H9 (cell line): ENCODE measurements at regions not wholly inside any gene's neighbourhood (a gene's known extent, or its start where the extent isn't known, plus 50 kb on each side); places are given as distances from the start of the nearest gene placed in this dataset.

Source experiments
- DNase-seq: peaks from one replicate; pipeline ENCODE4 v3.0.0-alpha.2; 2017
- H2AFZ ChIP-seq: one replicate; pipeline ENCODE4 v1.6.1; 2013; ENCODE audit warnings: mild to moderate bottlenecking, low read length, control low read depth, moderate library complexity
- H2AK5ac ChIP-seq: 2 replicates; pipeline ENCODE4 v1.6.1; 2013; ENCODE audit warnings: low read length, control low read depth, mixed read lengths; ENCODE audit not compliant: insufficient read length
- H2BK120ac ChIP-seq: one replicate; pipeline ENCODE4 v1.6.1; 2013; ENCODE audit warnings: low read depth, mild to moderate bottlenecking, low read length, control low read depth, inconsistent platforms; ENCODE audit not compliant: poor library complexity, severe bottlenecking
- H2BK12ac ChIP-seq: 2 replicates; pipeline ENCODE4 v1.6.1; 2013; ENCODE audit warnings: low read length, control low read depth, mixed read lengths, low read depth; ENCODE audit not compliant: insufficient read length
- H2BK15ac ChIP-seq: 2 replicates; pipeline ENCODE4 v1.6.1; 2013; ENCODE audit warnings: low read depth, low read length, control low read depth
- H2BK20ac ChIP-seq: one replicate; pipeline ENCODE4 v1.6.1; 2013; ENCODE audit warnings: low read depth, mild to moderate bottlenecking, low read length, control low read depth, inconsistent platforms; ENCODE audit not compliant: poor library complexity, severe bottlenecking
- H2BK5ac ChIP-seq: 2 replicates; pipeline ENCODE4 v1.6.1; 2013; ENCODE audit warnings: low read length, control low read depth, mixed read lengths; ENCODE audit not compliant: insufficient read length
- H3K14ac ChIP-seq: 2 replicates; pipeline ENCODE4 v1.6.1; 2013; ENCODE audit warnings: low read length, control low read depth; ENCODE audit not compliant: insufficient read depth
- H3K18ac ChIP-seq: 2 replicates; pipeline ENCODE4 v1.6.1; 2013; ENCODE audit warnings: low read depth, mild to moderate bottlenecking, mixed read lengths, low read length, control low read depth; ENCODE audit not compliant: insufficient read length
- H3K23ac ChIP-seq: 2 replicates; pipeline ENCODE4 v1.6.1; 2013; ENCODE audit warnings: low read length, control low read depth, mixed read lengths, low read depth; ENCODE audit not compliant: insufficient read length
- H3K23me2 ChIP-seq: 2 replicates; pipeline ENCODE4 v1.6.1; 2013; ENCODE audit warnings: low read depth, mild to moderate bottlenecking, mixed read lengths, low read length, control low read depth; ENCODE audit not compliant: insufficient read length, poor library complexity, severe bottlenecking
- H3K27ac ChIP-seq: 2 replicates; pipeline ENCODE4 v1.5.1; 2013; ENCODE audit warnings: low read length, control low read depth, mixed read lengths, low read depth; ENCODE audit not compliant: insufficient read length
- H3K27me3 ChIP-seq: 2 replicates; pipeline ENCODE4 v1.6.1; 2013; ENCODE audit warnings: low read length, control low read depth, inconsistent platforms; ENCODE audit not compliant: insufficient read depth
- H3K4ac ChIP-seq: 2 replicates; pipeline ENCODE4 v1.6.1; 2013; ENCODE audit warnings: low read depth, mild to moderate bottlenecking, control low read depth, inconsistent platforms, low read length, moderate library complexity
- H3K4me1 ChIP-seq: 2 replicates; pipeline ENCODE4 v1.6.1; 2013; ENCODE audit warnings: low read length, control low read depth, inconsistent platforms; ENCODE audit not compliant: insufficient read depth
- H3K4me2 ChIP-seq: 2 replicates; pipeline ENCODE4 v1.6.1; 2013; ENCODE audit warnings: low read length, control low read depth, mixed read lengths; ENCODE audit not compliant: insufficient read length, insufficient read depth
- H3K56ac ChIP-seq: 2 replicates; pipeline ENCODE4 v1.6.1; 2013; ENCODE audit warnings: low read depth, mild to moderate bottlenecking, mixed read lengths, low read length, control low read depth; ENCODE audit not compliant: insufficient read length
- H3K79me1 ChIP-seq: 2 replicates; pipeline ENCODE4 v1.6.1; 2013; ENCODE audit warnings: low read depth, mild to moderate bottlenecking, moderate library complexity, low read length, control low read depth, inconsistent platforms; ENCODE audit not compliant: insufficient read depth, poor library complexity, severe bottlenecking
- H3K79me2 ChIP-seq: 2 replicates; pipeline ENCODE4 v1.6.1; 2013; ENCODE audit warnings: low read length, control low read depth, inconsistent platforms; ENCODE audit not compliant: insufficient read depth
- H3K9ac ChIP-seq: 2 replicates; pipeline ENCODE4 v1.6.1; 2013; ENCODE audit warnings: low read length, control low read depth, mixed read lengths; ENCODE audit not compliant: insufficient read length; ENCODE audit errors: extremely low read depth
- H3K9me3 ChIP-seq: one replicate; pipeline ENCODE4 v1.6.1; 2013; ENCODE audit warnings: low read depth, low read length, inconsistent platforms; ENCODE audit not compliant: control insufficient read depth
- H3T11ph ChIP-seq: one replicate; pipeline ENCODE4 v1.6.1; 2013; ENCODE audit warnings: mild to moderate bottlenecking, low read length, control low read depth, inconsistent platforms
- H4K20me1 ChIP-seq: one replicate; pipeline ENCODE4 v1.6.1; 2013; ENCODE audit not compliant: control insufficient read depth, insufficient read length, insufficient read depth
- H4K5ac ChIP-seq: 2 replicates; pipeline ENCODE4 v1.6.1; 2013; ENCODE audit warnings: low read depth, mild to moderate bottlenecking, mixed read lengths, low read length, control low read depth; ENCODE audit not compliant: insufficient read length
- H4K8ac ChIP-seq: replicated peaks from 2 replicates; pipeline ENCODE4 v1.6.1; 2013; ENCODE audit warnings: low read length, control low read depth, mixed read lengths, low read depth; ENCODE audit not compliant: insufficient read length
- H4K91ac ChIP-seq: 2 replicates; pipeline ENCODE4 v1.6.1; 2013; ENCODE audit warnings: low read depth, mild to moderate bottlenecking, moderate library complexity, mixed read lengths, low read length, control low read depth; ENCODE audit not compliant: insufficient read length
- H3K27ac Mint-ChIP-seq, 3 experiments: 2 replicates in 2 of 3; 3 replicates in 1 of 3; pipeline ENCODE4 v1.8.0; 2020 to 2021; ENCODE audit warnings: mixed read lengths in 3 of 3, mild to moderate bottlenecking in 1 of 3, moderate library complexity in 1 of 3
- H3K27me3 Mint-ChIP-seq: 2 replicates; pipeline ENCODE4 v1.8.0; 2021; ENCODE audit warnings: low read depth, mild to moderate bottlenecking, moderate library complexity, mixed read lengths
- H3K36me3 Mint-ChIP-seq, 3 experiments: 2 replicates in 2 of 3; 3 replicates in 1 of 3; pipeline ENCODE4 v1.8.0; 2020 to 2021; ENCODE audit warnings: low read depth in 3 of 3, mixed read lengths in 3 of 3; ENCODE audit not compliant: insufficient read depth in 1 of 3
- H3K4me1 Mint-ChIP-seq, 2 experiments: 2 replicates each; pipeline ENCODE4 v1.8.0; 2020; ENCODE audit warnings: mixed read lengths in 2 of 2
- H3K4me3 Mint-ChIP-seq, 2 experiments: 2 replicates in 1 of 2; 3 replicates in 1 of 2; pipeline ENCODE4 v1.8.0; 2020 to 2021; ENCODE audit warnings: mild to moderate bottlenecking in 2 of 2, mixed read lengths in 2 of 2, moderate library complexity in 1 of 2
- H3K9me3 Mint-ChIP-seq, 2 experiments: 2 replicates in 1 of 2; 3 replicates in 1 of 2; pipeline ENCODE4 v1.8.0; 2020; ENCODE audit warnings: mild to moderate bottlenecking in 2 of 2, mixed read lengths in 2 of 2, moderate library complexity in 1 of 2
- CTCF ChIP-seq: fragments of 200-600 bp; sonication (generic); conservative IDR thresholded peaks from 3 replicates; pipeline ENCODE4 v1.8.0; 2021; ENCODE audit warnings: antibody characterized with exemption, mild to moderate bottlenecking
- WGBS: extraction: QIAGEN DNeasy Blood & Tissue Kit; methylation state at CpG from one replicate; pipeline ENCODE4 v1.1.7; 2013; ENCODE audit warnings: missing lambda C conversion rate, low lambda C conversion rate, mixed read lengths; ENCODE audit not compliant: insufficient read length; ENCODE audit errors: extremely low coverage; 5-methylcytosine and 5-hydroxymethylcytosine counted together

GRCh38 chr16:73116576-73116975 lies 68.6 kb upstream of the ZFHX3 start:
- Mint-ChIP-seq H3K27ac (no peak overlapping the region; a peak in 1 of 7 replicates), H3K4me1 (peaks cover 11 to 12% of the 10 kb centered on the region in 2 experiments), H3K9me3 (peaks cover 5 to 7% of the 10 kb centered on the region in 2 experiments; a peak in 3 of 5 replicates), H3K27me3 (peaks cover 2% of the 10 kb centered on the region), H3K4me3 (no peak overlapping the region), H3K36me3 (peaks cover 0 to 5% (median 0%) of the 10 kb centered on the region in 3 experiments; a peak in 2 of 7 replicates)
- Histone ChIP-seq H3K79me1 (no peaks in the 10 kb centered on the region), H2BK20ac (no peak overlapping the region), H2AFZ (no peak overlapping the region), H3T11ph (no peak overlapping the region), H4K20me1 (no peaks in the 10 kb centered on the region), H3K27me3 (no peaks in the 10 kb centered on the region), H3K9me3 (no peaks in the 10 kb centered on the region), H3K23ac (no peak overlapping the region), H2BK5ac (no peak overlapping the region), H3K79me2 (no peaks in the 10 kb centered on the region), H3K4me2 (no peak overlapping the region), H2BK120ac (no peak overlapping the region), H3K9ac (no peak overlapping the region), H4K91ac (no peak overlapping the region), H3K4ac (no peak overlapping the region), H3K27ac (no peak overlapping the region), H4K5ac (no peak overlapping the region), H3K23me2 (no peaks in the 10 kb centered on the region), H3K14ac (no peak overlapping the region), H3K4me1 (no peaks in the 10 kb centered on the region; the same call in 1 of the 2 replicates), H2BK12ac (no peak overlapping the region), H3K56ac (no peak overlapping the region), H4K8ac (no peak overlapping the region), H3K18ac (no peak overlapping the region), H2AK5ac (no peak overlapping the region), H2BK15ac (no peak overlapping the region)
- WGBS: no CpG with 5 or more reads among the region's 2 CpGs
- TF ChIP-seq CTCF: no peak
- no peak for DNase-seq
